ENCODE measurements at regions not wholly inside any gene's neighbourhood (a gene's known extent, or its start where the extent isn't known, plus 50 kb on each side); places are given as distances from the start of the nearest gene placed in this dataset.

GRCh38 chr3:154781595-154781994 lies 298.5 kb upstream of the MME start:
- no peak for DNase-seq (ENCODE audit: low read depth)
- no peak overlapping the region for H3K4me3 ChIP-seq (ENCODE audit: low read depth, low read length)
- TF ChIP-seq, protein P1, sequence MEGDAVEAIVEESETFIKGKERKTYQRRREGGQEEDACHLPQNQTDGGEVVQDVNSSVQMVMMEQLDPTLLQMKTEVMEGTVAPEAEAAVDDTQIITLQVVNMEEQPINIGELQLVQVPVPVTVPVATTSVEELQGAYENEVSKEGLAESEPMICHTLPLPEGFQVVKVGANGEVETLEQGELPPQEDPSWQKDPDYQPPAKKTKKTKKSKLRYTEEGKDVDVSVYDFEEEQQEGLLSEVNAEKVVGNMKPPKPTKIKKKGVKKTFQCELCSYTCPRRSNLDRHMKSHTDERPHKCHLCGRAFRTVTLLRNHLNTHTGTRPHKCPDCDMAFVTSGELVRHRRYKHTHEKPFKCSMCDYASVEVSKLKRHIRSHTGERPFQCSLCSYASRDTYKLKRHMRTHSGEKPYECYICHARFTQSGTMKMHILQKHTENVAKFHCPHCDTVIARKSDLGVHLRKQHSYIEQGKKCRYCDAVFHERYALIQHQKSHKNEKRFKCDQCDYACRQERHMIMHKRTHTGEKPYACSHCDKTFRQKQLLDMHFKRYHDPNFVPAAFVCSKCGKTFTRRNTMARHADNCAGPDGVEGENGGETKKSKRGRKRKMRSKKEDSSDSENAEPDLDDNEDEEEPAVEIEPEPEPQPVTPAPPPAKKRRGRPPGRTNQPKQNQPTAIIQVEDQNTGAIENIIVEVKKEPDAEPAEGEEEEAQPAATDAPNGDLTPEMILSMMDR (IDR thresholded peaks at IDR 0.05; ENCODE audit: control insufficient read depth, extremely low read depth, insufficient read depth): no peak

DNA sequence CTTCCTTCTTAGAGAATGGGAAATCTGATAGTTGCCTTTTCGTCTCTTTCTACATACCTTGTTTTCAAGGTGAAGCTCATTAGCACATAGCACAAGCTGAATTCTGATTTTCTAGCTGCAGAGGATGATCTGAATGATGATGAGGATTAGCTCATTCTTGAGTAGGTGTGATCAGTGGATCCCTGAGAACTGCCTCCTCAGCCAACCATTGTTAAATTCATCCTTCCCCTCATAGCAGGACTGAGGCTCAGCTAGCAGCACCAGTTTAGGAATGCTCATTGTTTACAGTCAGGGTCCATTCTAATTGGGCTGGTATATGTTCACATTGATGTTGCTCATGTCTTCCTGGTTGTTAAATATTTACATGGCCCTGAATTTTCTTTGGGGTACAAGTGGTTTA lies 299.9 kb upstream of the MME start:
- TF ChIP-seq, protein P1 (IDR thresholded peaks at IDR 0.05; ENCODE audit: control insufficient read depth, extremely low read depth, insufficient read depth): no peak
- DNase-seq (ENCODE audit: low read depth): no peak

DNA sequence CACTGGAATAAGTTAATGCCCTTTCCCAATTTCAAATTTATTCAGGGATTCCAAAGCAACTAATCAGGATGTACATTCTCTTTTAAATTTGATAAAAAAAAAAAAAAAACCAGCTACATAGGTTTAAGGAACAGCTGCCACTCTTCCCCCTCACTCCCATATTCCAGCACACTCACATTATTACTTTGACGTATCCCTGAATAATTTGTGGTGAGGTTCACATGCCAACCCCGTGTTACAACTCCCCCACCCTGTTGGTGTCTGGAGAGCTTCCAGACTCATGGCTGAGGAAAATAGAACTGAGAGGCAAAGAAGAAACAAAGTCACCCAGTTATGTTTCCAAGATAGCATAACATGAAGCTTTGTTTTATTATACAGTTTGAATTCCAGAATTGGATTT lies 300.5 kb upstream of the MME start:
- DNase-seq (ENCODE audit: low read depth): no peak
- no peak overlapping the region for H3K4me3 ChIP-seq (ENCODE audit: low read depth, low read length)
- TF ChIP-seq, protein P1 (IDR thresholded peaks at IDR 0.05; ENCODE audit: control insufficient read depth, extremely low read depth, insufficient read depth): no peak

More for the DNA sequence above, 299.9 kb upstream of the MME start:
- H3K4me3 ChIP-seq (ENCODE audit: low read depth, low read length): no peak overlapping the region

- H3K4me3 ChIP-seq (ENCODE audit: low read depth, low read length): no peak overlapping the region
- no peak for DNase-seq (ENCODE audit: low read depth)
- TF ChIP-seq, protein P1 (IDR thresholded peaks at IDR 0.05; ENCODE audit: control insufficient read depth, extremely low read depth, insufficient read depth): no peak
These were observed 302.1 kb upstream of the MME start for GRCh38 chr3:154778057-154778456.

GRCh38 chr3:154776549-154777225 lies 303.4 kb upstream of the MME start:
- TF ChIP-seq, protein P1 (IDR thresholded peaks at IDR 0.05; ENCODE audit: control insufficient read depth, extremely low read depth, insufficient read depth): no peak
- H3K4me3 ChIP-seq (ENCODE audit: low read depth, low read length): no peak overlapping the region
- DNase-seq (ENCODE audit: low read depth): no peak

DNA sequence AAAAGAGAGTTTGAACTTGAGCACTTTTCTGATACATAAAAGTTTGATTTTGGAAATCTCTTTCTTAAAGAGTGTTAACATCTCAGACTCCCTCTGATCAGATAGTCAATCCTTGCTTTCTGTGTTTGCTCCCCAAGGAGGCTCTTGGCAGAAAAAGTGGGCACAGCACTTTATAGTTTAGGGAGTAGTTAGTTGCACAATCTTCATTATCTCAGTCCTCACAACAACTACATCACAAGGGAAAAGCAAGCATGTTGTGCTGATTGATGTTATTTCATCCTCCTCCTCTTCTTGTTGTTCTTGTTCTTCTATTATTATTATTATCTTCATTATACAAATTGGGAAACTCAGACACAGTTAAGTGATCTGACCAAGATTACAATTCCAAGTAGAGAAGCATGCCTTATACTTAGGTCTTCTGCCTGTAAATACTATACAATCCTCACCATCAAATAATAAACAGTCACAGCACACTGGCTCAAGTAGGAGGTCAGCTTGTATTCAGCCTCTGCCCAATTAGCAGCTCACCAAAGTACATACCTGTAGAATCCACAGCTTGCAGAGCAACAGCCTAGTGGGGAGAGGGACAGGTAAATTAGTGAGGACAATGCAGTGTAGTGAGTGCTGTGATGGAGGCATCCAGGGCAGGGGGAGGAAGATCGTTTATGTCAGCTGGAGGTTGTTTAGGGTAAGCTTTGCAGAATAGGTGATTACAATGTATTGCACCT lies 304.1 kb upstream of the MME start:
- TF ChIP-seq, protein P1 (IDR thresholded peaks at IDR 0.05; ENCODE audit: control insufficient read depth, extremely low read depth, insufficient read depth): no peak
- H3K4me3 ChIP-seq (ENCODE audit: low read depth, low read length): no peak overlapping the region
- no peak for DNase-seq (ENCODE audit: low read depth)

Measured in LNCaP clone FGC (cell line).